IPS-18c (cell line): ENCODE measurements at regions not wholly inside any gene's neighbourhood (a gene's known extent, or its start where the extent isn't known, plus 50 kb on each side); places are given as distances from the start of the nearest gene placed in this dataset.

Experiments
- H3K4me3 ChIP-seq: 2 replicates; pipeline ENCODE4 v1.7.0; 2013; ENCODE audit warnings: low read depth, mild to moderate bottlenecking, low read length, moderate library complexity; ENCODE audit not compliant: insufficient read depth
- H3K9me3 ChIP-seq: one replicate; pipeline ENCODE4 v1.6.1; 2013; ENCODE audit warnings: mild to moderate bottlenecking, low read length, moderate library complexity; ENCODE audit not compliant: control insufficient read depth, insufficient read depth

DNA sequence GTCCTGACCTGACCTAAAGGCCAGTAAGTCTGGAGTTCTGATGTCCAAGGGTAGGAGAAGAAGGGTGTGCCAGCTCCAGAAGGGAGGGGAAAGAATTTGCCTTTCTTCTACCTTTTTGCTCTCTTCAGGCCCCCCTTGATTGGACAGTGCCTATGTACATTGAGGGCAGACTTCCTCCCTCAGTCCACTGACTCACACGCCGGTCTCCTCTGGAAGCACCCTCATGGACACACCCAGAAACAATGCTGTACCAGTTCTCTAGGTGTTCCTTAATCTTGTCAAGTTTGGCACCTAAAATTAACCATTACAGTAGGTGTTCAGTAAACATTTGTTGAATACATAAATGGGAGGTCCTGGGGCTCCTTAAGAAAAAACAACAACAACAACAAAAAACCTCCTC is 51.0 kb upstream of the POU2F1 start:
- H3K4me3 ChIP-seq: no peak overlapping the region
- H3K9me3 ChIP-seq: no peaks in the 10 kb centered on the region
